NCI-H345 treated with DMSO at 0.1 percent for 48 hours (cell line): ENCODE measurements at regions not wholly inside any gene's neighbourhood (a gene's known extent, or its start where the extent isn't known, plus 50 kb on each side); places are given as distances from the start of the nearest gene placed in this dataset.
"Not testable (repeated sequence)": the region's sequence is repeated elsewhere in the genome, so short reads cannot be mapped to it uniquely, and the experiment has no call there.

ENCODE experiments used
- DNase-seq: peaks from one replicate; lab custom pipeline; 2025; ENCODE audit not compliant: unreplicated experiment; lab: John Stamatoyannopoulos, UW

- DNase-seq, result no peak
Measured at GRCh38 chr4:12408364-12408763, 979.7 kb upstream of the HS3ST1 start.

GRCh38 chr4:12403175-12403574, 974.5 kb upstream of the HS3ST1 start:
- DNase-seq, result no peak

- DNase-seq, result no peak
Measured at GRCh38 chr4:12399781-12400180, 971.1 kb upstream of the HS3ST1 start.

GRCh38 chr4:12393631-12394262, 965.1 kb upstream of the HS3ST1 start:
- DNase-seq, result no peak

- no peak for DNase-seq
Measured at GRCh38 chr4:12389604-12390003, 960.9 kb upstream of the HS3ST1 start.

GRCh38 chr4:12382567-12382966, 953.9 kb upstream of the HS3ST1 start:
- DNase-seq, result no peak

- no peak for DNase-seq
Measured at GRCh38 chr4:12379191-12379590, 950.5 kb upstream of the HS3ST1 start.

- no peak for DNase-seq
Measured at GRCh38 chr4:12375805-12376204, 947.1 kb upstream of the HS3ST1 start.

- DNase-seq, result not testable (repeated sequence)
Measured at GRCh38 chr4:12365869-12366268, 937.2 kb upstream of the HS3ST1 start.

GRCh38 chr4:12360391-12360790, 931.7 kb upstream of the HS3ST1 start:
- no peak for DNase-seq

GRCh38 chr4:12359420-12359819, 930.7 kb upstream of the HS3ST1 start:
- no peak for DNase-seq

GRCh38 chr4:12333083-12333482, 904.4 kb upstream of the HS3ST1 start:
- not testable (repeated sequence) for DNase-seq

GRCh38 chr4:12324965-12325364, 896.3 kb upstream of the HS3ST1 start:
- DNase-seq, result no peak

GRCh38 chr4:12319765-12320164, 891.1 kb upstream of the HS3ST1 start:
- no peak for DNase-seq

GRCh38 chr4:12304905-12305304, 876.2 kb upstream of the HS3ST1 start:
- DNase-seq, result no peak

GRCh38 chr4:12296366-12296765, 867.7 kb upstream of the HS3ST1 start:
- no peak for DNase-seq

GRCh38 chr4:12293906-12294525, 865.3 kb upstream of the HS3ST1 start:
- DNase-seq, result no peak

- no peak for DNase-seq
Measured at GRCh38 chr4:12286351-12286750, 857.7 kb upstream of the HS3ST1 start.

GRCh38 chr4:12270546-12270945, 841.9 kb upstream of the HS3ST1 start:
- DNase-seq, result no peak

- DNase-seq, result no peak
Measured at GRCh38 chr4:12265554-12265953, 836.9 kb upstream of the HS3ST1 start.

- no peak for DNase-seq
Measured at GRCh38 chr4:12260453-12260852, 831.8 kb upstream of the HS3ST1 start.

- DNase-seq, result no peak
Measured at GRCh38 chr4:12244973-12245372, 816.3 kb upstream of the HS3ST1 start.

GRCh38 chr4:12242354-12242753, 813.7 kb upstream of the HS3ST1 start:
- no peak for DNase-seq
